ENCODE measurements at regions not wholly inside any gene's neighbourhood (a gene's known extent, or its start where the extent isn't known, plus 50 kb on each side); places are given as distances from the start of the nearest gene placed in this dataset.
A peak's percentile ranks its signal among the peaks of the same experiment; 100 is the strongest.

DNA sequence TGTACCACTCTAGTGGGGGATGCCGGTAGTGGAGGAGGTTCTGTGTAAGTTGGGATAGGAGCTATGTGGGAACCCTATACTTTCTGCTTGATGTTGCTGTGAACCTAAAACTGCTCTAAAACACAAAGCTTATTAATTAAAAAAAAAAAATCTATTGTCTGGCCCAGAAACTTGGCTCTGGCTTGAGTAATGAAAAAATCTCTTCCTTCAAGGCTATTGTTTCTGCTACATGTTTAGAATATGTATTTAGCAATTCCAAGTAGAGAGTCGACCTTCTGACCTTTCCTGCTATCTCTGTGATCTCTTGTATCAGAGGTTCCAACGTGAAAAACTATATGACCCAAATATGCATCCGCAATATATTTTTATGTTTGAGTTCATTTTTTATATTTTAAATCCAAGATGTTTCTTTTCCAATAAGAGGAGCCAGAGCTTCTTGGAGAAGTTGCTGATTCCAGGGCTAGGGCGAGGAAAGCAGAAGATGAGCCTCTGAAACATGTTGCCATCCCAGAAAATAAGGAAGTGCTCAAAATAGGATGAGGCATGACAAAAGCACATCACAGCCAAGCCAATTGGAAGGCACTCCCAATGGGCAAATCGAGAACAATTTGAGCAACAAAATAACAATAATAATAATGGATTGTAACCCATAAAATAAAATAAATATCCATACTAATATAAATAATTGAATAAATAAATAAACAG is 184.6 kb upstream of the TMEM260 start:
- no peaks in the 10 kb centered on the region for H3K27me3 Mint-ChIP-seq
- no peak overlapping the region for H3K4me3 Mint-ChIP-seq
- H3K9me3 Mint-ChIP-seq = peaks cover 0 to 2% (median 0%) of the 10 kb centered on the region in 7 donors
- H3K27ac Mint-ChIP-seq = no peak overlapping the region
- no peaks in the 10 kb centered on the region for H3K4me1 Mint-ChIP-seq
- ATAC-seq (ENCODE audit: low read depth in 2 of 2) = no peak
- no peak for DNase-seq
- H3K36me3 Mint-ChIP-seq = no peaks in the 10 kb centered on the region

DNA sequence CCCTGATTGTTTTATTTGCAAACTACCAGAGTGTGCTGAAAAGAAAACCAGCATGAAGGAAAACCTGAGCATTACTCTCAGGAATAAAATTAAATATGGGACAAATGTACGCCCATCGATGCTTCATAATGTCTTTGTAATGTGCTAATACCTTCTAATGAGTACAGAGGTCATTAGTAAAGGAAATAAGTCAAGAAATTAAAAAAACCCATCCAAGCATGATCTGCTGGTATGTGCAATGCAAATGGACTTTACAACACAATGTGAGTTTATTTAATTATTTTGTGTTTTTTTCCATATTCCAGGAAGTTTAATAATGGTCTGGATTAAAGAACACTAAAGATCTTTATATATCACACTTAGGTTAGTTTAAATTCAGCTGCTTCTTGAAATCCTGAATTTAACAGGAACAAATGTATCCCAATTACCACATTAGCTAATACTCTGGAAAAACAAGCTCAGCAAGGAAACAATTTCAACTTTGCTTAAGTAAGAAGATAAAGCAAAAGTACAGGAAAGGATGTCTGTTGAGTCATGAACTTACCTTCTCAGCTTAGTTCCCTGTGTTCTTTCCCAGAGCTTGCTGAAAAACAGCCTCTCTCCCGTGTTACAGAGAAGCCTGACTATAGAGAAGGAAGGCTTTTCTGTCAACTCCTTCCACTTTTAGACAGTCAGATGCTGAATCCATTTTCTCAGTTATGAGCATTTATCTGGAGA is 179.3 kb upstream of the TMEM260 start:
- Mint-ChIP-seq H3K4me3 (no peak overlapping the region), H3K9me3 (peaks cover 4 to 12% (median 5%) of the 10 kb centered on the region in 7 donors), H3K27me3 (no peaks in the 10 kb centered on the region), H3K4me1 (no peaks in the 10 kb centered on the region), H3K36me3 (no peaks in the 10 kb centered on the region), H3K27ac (no peak overlapping the region)
- DNase-seq = no peak
- ATAC-seq (ENCODE audit: low read depth in 2 of 2) = no peak

DNA sequence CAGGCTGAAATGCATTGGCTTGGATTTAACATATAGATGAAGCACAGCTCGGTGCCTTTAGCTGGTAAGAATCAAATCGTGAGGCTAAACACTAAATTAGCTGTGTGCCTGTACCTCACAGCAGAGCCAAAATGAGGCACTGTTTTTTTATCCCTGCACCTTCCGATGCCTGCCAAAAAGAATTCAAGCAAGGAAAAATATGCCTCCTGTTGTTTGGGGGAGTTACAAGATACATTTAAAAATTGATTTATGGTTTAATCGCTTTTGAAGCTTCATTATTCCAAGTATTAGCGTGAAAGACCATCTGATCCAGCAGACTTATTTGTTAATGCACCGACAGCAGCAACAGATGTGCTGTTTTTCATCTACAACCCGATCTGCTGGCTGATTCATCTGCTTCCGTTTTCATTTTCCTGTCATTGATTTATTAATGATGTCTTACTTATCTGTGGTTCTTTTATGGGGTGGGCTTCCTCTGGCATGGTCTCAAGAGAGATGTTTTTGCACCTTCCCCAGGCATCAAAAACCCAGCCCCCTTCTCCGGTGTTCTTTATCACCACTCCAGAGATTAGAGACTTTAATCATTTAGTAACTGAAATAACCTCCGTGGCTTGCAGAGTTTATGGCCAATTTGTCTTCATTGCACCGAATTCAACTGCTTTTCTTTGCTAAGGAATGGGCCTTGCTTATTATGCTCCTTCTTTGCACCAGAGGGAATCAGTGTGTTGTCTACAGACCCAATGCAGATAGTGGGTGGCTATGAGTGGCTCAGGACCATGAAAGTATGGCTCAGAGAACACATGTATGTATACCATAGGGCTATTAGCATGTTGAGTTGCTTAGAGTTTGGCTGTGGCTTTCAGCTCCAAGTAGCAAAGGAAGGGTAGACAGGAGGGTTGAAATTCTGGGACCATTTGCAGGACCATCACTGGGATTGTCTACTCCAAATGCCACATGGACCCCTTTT is 166.8 kb upstream of the TMEM260 start:
- Mint-ChIP-seq H3K4me1 (peaks cover 12 to 15% (median 15%) of the 10 kb centered on the region in 3 donors), H3K4me3 (peak overlapping the region; percentile 60 to 92 (median 82)), H3K9me3 (peaks cover 0 to 8% (median 0%) of the 10 kb centered on the region in 7 donors), H3K27ac (peak overlapping the region in 3 of 6 donors; percentile 50 to 96 (median 87)), H3K36me3 (peaks cover 0 to 6% of the 10 kb centered on the region in 2 donors), H3K27me3 (peaks cover 0 to 7% (median 0%) of the 10 kb centered on the region in 3 donors)
- no peak for DNase-seq
- no peak for ATAC-seq (ENCODE audit: low read depth in 2 of 2)

DNA sequence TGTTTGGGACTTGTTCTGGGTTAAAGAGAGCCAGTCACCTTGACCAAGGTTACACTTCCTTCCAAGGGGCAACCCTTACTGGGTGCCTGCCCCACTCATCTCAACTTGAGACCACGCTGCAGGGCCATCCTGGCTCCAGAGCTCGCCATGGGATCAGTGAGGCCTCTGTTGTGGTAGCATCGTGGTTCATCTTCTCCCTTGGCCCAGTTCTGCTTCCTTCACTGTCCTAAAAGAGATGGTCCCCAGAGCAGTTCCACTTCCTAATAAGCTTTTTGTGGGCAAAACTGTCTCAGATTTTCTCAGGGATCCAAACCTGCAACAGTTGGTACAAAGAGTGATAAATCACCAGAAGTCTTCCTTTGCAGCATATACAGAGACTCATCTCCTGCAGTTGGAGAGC is 165.9 kb upstream of the TMEM260 start:
- H3K4me1 Mint-ChIP-seq = peaks cover 15 to 17% (median 17%) of the 10 kb centered on the region in 3 donors
- peaks cover 0 to 6% of the 10 kb centered on the region in 2 donors for H3K36me3 Mint-ChIP-seq
- H3K27ac Mint-ChIP-seq = no peak overlapping the region
- no peak for ATAC-seq (ENCODE audit: low read depth in 2 of 2)
- peaks cover 0 to 7% (median 0%) of the 10 kb centered on the region in 7 donors for H3K9me3 Mint-ChIP-seq
- no peak for DNase-seq
- peaks cover 0 to 7% (median 0%) of the 10 kb centered on the region in 3 donors for H3K27me3 Mint-ChIP-seq
- H3K4me3 Mint-ChIP-seq = no peak overlapping the region

DNA sequence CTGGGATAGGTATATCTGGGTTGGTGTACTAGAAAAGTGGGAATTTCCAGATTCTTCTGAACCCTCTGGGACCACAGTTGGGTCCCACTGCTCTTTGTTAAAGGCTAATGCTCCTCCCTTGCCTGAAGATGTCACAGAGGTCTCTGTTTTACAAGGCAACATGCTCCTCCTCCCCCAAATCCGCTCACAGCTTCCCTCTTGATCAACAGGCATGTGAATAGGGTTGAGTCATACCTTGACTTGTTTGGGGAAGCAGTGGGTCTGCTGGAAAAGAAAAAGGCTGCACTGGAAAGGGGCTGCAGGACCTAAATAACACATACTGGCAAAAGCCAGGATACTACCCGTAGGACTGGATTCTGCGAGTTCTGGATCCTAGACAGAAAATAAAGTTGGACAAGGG is 165.4 kb upstream of the TMEM260 start:
- ATAC-seq (ENCODE audit: low read depth in 2 of 2) (no peak), DNase-seq (no peak)
- Mint-ChIP-seq H3K9me3 (peaks cover 0 to 2% (median 0%) of the 10 kb centered on the region in 7 donors), H3K27ac (peak overlapping the region in 1 of 6 donors; percentile 42), H3K27me3 (peaks cover 0 to 7% (median 0%) of the 10 kb centered on the region in 3 donors), H3K4me3 (peak overlapping the region in 1 of 8 donors; percentile 10), H3K36me3 (peaks cover 0 to 6% of the 10 kb centered on the region in 2 donors), H3K4me1 (peaks cover 15 to 19% (median 18%) of the 10 kb centered on the region in 3 donors)

DNA sequence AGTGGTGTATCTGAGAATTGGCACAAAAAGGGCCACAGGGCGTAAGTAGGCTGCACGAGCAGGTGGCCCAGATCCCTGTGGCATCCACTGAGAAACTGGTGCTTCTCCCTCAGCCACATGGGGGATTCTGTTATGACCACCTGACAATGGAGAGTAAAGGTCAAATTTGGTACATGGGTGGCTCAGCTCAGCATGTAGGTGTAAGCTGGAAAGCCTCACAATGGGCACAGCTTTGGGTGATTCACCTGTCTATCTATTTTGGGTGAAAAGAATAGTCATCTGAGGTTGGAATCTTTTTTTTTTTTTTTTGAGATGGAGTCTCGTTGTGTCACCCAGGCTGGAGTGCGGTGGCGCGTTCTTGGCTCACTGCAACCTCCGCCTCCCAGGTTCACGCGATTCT is 163.4 kb upstream of the TMEM260 start:
- no peak for DNase-seq
- Mint-ChIP-seq H3K27ac (no peak overlapping the region), H3K27me3 (peaks cover 0 to 7% (median 0%) of the 10 kb centered on the region in 3 donors), H3K4me1 (peaks cover 15 to 20% (median 18%) of the 10 kb centered on the region in 3 donors), H3K4me3 (no peak overlapping the region), H3K36me3 (no peaks in the 10 kb centered on the region), H3K9me3 (peaks cover 0 to 2% (median 0%) of the 10 kb centered on the region in 7 donors)
- no peak for ATAC-seq (ENCODE audit: low read depth in 2 of 2)

DNA sequence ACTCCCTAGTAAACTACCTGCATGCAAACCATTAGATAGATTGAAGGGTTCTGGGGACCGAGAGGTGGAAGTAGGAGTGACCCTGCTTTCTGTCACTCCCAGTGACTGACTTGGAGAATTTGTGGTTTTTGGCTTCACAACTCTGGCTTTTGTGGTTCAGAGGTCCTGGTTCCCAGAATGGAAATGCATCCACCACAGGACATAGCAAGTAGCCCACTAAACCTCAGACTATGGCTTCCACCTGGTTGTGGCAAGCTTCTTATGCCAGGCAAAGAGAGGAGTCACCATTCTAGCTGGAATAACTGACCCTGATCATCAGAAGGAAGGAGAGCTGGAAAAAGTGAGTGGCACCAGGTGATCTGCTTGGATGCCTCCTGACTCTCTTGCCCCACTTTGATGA is 162.4 kb upstream of the TMEM260 start:
- ATAC-seq (ENCODE audit: low read depth in 2 of 2) = no peak
- DNase-seq = no peak
- H3K9me3 Mint-ChIP-seq = peaks cover 0 to 2% (median 0%) of the 10 kb centered on the region in 7 donors
- peaks cover 0 to 7% (median 0%) of the 10 kb centered on the region in 3 donors for H3K27me3 Mint-ChIP-seq
- peak overlapping the region in 1 of 6 donors; percentile 61 for H3K27ac Mint-ChIP-seq
- H3K36me3 Mint-ChIP-seq = no peaks in the 10 kb centered on the region
- peaks cover 9 to 15% (median 14%) of the 10 kb centered on the region in 3 donors for H3K4me1 Mint-ChIP-seq
- no peak overlapping the region for H3K4me3 Mint-ChIP-seq

DNA sequence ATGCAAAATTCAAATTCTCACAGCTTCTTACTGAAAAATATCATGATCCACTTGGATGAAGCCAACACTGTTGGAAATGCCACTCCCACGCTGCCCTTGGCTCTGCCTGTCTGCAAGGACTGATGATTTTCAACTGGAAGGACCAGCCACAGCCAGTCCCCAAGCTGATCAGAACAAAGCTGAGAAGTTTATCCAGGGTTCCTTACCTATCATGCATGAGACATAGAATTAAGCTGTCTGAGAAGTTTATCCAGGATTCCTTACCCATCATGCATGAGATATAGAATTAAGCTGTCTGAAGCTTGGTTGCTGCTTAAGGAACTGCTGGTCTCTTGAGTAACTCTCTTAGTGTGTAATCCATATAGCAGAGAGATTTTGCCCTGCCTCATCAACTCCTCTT is 159.8 kb upstream of the TMEM260 start:
- H3K9me3 Mint-ChIP-seq = peaks cover 0 to 2% (median 0%) of the 10 kb centered on the region in 7 donors
- DNase-seq (no peak), ATAC-seq (ENCODE audit: low read depth in 2 of 2) (no peak)
- H3K4me3 Mint-ChIP-seq = no peak overlapping the region
- H3K27ac Mint-ChIP-seq = no peak overlapping the region
- no peaks in the 10 kb centered on the region for H3K36me3 Mint-ChIP-seq
- H3K4me1 Mint-ChIP-seq = peaks cover 0 to 6% (median 5%) of the 10 kb centered on the region in 3 donors
- H3K27me3 Mint-ChIP-seq = no peaks in the 10 kb centered on the region

DNA sequence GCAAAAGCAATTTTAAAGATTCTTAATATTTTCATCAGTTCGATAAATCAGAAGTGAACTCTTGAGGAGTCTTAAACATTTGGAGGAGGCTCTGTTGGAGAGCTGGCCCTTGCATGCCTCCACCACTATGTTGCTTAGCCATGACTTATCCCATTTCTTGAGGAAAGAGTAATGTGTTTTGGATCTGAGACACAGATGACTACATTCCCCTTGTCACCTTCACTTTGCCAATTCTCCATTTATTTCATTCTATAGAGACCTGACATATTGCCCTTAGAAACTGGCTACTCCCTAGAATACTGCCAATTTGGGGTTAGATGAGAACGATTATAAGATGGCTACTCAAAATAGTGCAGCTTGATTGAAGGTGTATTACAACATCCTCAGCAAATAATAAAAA is 157.4 kb upstream of the TMEM260 start:
- Mint-ChIP-seq H3K27ac (no peak overlapping the region), H3K4me1 (peaks cover 0 to 6% (median 5%) of the 10 kb centered on the region in 3 donors)

DNA sequence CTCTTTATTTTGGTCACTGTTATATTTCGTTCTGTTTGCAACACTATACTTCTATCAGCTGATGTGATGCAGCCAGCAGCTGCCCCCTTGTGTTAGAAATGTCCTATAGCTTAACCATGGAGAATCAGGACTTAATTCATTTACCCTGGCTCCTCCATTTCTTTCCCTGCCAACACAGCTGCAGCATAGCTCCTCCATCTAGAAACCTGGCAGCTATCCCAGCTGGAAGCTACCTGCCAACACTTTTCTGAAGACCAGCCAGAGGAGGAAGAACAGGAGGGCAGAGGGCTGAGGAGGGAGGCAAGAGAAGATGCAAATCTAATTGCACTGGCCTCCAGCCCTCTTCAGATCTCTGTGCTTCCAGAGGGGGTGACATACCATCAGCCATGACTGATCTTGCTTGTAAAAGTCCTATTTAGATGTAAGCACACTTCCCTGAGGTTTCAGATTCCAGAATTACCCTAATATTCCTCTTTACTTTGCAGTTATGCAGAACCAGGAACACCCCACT is 156.8 kb upstream of the TMEM260 start:
- Mint-ChIP-seq H3K4me3 (no peak overlapping the region), H3K36me3 (no peaks in the 10 kb centered on the region), H3K27ac (no peak overlapping the region), H3K9me3 (peaks cover 0 to 2% (median 0%) of the 10 kb centered on the region in 7 donors), H3K27me3 (no peaks in the 10 kb centered on the region), H3K4me1 (peaks cover 0 to 6% (median 5%) of the 10 kb centered on the region in 3 donors)
- ATAC-seq (ENCODE audit: low read depth in 2 of 2) (no peak), DNase-seq (no peak)

More for the DNA sequence above, 157.4 kb upstream of the TMEM260 start:
- no peak for ATAC-seq (ENCODE audit: low read depth in 2 of 2)
- Mint-ChIP-seq H3K4me3 (no peak overlapping the region), H3K27me3 (no peaks in the 10 kb centered on the region), H3K36me3 (no peaks in the 10 kb centered on the region), H3K9me3 (peaks cover 0 to 2% (median 0%) of the 10 kb centered on the region in 7 donors)
- no peak for DNase-seq

DNA sequence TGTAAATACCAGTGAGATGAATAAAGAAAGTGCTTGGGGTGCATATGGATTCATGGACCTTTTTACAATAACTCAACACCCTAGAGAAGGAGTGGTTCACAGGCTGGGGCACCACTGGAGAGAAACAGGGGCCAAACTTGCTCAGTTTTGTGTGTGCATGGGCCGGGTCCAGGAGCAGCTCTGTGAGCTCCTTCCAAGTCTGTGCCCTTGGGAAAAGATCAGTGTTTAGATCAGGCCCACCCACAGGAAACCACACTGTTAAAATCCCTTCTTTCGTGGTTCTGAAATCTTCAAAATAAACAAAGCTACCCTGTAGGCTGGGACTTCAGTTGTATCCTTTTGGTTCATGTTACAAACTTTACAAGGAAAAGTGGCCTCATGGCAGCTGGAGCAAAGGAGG is 156.1 kb upstream of the TMEM260 start:
- no peak for ATAC-seq (ENCODE audit: low read depth in 2 of 2)
- Mint-ChIP-seq H3K27ac (no peak overlapping the region), H3K36me3 (no peaks in the 10 kb centered on the region), H3K4me1 (peaks cover 0 to 5% (median 2%) of the 10 kb centered on the region in 3 donors), H3K27me3 (no peaks in the 10 kb centered on the region), H3K4me3 (no peak overlapping the region), H3K9me3 (peaks cover 0 to 2% (median 0%) of the 10 kb centered on the region in 7 donors)
- no peak for DNase-seq

DNA sequence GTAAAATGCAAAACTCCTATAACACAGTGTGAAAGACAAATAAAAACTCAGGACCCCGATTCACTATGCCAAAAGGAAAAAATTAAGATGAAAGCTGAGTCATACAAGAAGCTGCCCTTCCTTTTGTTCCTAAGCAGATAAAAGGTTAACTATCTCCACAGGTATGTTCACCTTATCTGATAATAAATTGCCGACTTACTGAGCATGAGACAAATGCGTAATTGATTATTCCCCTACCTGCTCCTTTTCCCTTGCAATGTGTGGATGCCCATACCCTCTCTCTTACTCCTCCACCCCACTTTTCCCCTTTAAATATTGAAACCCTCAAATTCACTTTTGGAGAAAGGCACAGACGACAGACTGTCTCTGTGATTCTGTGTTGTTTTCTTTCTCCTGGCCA is 148.6 kb upstream of the TMEM260 start:
- no peak for ATAC-seq (ENCODE audit: low read depth in 2 of 2)
- H3K36me3 Mint-ChIP-seq = no peaks in the 10 kb centered on the region

More for the DNA sequence above, 148.6 kb upstream of the TMEM260 start:
- no peak overlapping the region for H3K4me3 Mint-ChIP-seq
- no peak overlapping the region for H3K27ac Mint-ChIP-seq
- H3K27me3 Mint-ChIP-seq = peaks cover 0 to 6% (median 0%) of the 10 kb centered on the region in 3 donors
- peaks cover 0 to 2% (median 0%) of the 10 kb centered on the region in 7 donors for H3K9me3 Mint-ChIP-seq
- H3K4me1 Mint-ChIP-seq = no peaks in the 10 kb centered on the region
- DNase-seq = no peak
